Left colon (tissue), 2 donors: ENCODE measurements at regions not wholly inside any gene's neighbourhood (a gene's known extent, or its start where the extent isn't known, plus 50 kb on each side); places are given as distances from the start of the nearest gene placed in this dataset.

Experiments
- ATAC-seq: fragments of 200-7000 bp; cut with Tn5 transposase; one replicate; pipeline ENCODE4 v1.9.1; 2020; ENCODE audit warnings: mild to moderate bottlenecking, moderate library complexity
- DNase-seq, 2 donors: peaks; one replicate each; pipeline ENCODE4 v3.0.0-alpha.2; 2020
- intact Hi-C, 2 donors: fragments of 100-400 bp; cut with DNase I in 1 of 2; cut with micrococcal nuclease in 1 of 2; formaldehyde crosslinking; loops; one replicate each; pipeline versions ENCODE4 v1.11.2 to v1.14.0; 2022; cut with DNase I, micrococcal nuclease
- donor health status: DM: no; HTN: no; CAD: no.
- donor health status: DM: yes; HTN: yes; CAD: no.

DNA sequence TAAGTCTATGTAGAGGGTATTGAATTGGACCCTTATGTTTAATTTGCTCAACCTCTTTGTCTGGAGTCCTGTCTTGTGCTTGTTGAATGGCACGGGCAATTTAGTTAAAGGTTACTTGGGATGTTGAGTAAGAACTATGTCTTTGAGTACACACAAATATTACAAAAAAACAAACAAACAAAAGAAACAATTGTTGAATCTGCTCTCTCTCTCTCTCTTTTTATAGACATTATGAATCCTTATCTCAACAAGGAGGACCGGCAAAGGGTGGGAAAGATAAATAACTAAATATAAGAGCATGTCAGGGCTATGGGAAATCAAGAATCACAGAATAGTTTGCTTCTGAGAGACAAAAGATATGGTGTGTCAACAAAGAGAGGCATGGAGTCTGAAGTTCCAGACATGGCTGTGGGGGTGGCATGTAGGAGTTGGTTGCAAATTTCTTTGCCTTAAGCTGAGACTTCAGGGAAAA, 608.6 kb downstream of the UTRN start:
- intact Hi-C loops = no loop called here
- ATAC-seq = peak; percentile 49

DNA sequence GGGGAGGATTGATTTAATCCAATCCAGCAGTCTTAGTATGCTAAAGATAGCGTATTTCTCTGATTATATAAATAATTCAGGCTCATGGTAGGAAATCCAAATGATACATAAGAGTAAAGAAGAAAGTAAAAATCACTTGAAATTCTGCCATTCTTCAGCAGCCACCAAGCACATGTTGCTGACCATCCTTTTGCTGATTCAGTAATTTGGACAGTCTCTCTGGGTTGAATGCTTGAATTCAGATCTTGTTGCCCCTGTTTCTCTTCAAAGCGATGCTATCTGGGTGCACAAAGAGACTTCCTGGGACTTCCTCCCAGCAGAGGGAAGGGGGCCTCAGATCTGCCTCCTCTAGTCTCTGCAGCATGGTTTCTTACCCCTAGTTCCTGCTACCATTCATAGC, 609.1 kb downstream of the UTRN start:
- DNase-seq (no peak), ATAC-seq (no peak)
- intact Hi-C loops = no loop called here

More for the DNA sequence above, 608.6 kb downstream of the UTRN start:
- no peak for DNase-seq

DNA sequence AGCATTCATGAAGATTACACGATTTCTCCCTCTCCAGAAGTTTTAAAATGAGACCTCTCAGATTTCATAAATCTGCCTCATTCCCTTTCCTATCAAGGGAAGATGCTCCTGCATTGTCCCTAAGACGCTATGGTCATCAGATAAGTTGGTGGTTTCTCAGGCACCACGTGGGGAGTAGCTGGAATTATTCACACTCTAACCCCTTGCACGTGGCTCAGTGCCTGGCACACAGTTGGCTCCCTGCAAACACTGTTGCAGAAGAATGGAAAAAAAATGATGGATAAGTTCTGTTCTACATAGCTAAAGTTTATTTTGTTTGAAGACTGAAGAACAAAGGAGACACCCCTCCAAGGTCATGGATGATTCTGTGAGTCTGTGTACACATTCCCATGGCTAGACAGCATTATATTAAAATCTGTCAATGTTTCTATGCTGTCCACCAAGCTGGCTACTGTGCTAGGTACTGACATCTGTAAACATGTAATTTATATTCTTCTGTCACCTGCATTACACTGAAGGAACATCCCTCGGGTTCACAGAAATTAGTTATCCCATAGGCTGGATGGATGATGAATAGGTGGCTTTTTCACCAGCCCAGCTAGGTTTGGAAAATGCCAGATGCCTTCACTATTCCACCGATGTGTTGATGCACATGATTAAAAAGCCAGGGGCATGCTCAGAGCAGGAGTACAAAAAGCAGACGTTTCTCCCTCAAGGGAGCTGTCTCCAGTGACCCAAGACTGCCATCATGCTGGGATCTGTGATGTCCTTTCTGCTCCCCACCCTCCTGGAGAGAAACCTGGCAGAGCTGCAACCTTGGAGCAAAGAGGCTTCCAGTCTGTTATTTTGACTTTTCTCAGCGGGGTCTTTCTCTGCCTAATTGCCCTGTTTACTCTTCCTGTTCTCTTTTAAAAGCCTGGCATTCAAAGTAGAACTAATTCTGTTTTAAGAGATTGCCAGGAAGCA, 610.5 kb downstream of the UTRN start:
- DNase-seq (no peak), ATAC-seq (no peak)
- intact Hi-C loops = no loop called here

DNA sequence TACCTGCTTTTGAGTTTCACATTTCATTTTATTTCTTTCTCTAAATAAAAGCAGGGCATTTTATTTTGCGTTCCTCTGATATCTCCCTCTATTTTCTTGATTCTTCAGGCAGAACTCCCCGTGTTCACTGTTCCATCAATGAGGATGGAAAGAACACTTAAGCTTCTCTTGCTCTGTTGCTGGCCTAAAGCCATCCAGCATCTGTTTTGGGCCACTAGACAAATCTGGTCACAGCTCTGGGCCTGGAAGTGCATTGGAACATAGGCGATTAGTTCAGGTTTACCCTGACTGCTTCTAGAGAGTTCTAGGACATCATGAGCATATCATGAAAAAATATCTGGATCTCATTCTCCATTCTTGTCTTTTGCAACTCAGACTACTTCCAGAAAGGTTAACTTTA, 611.2 kb downstream of the UTRN start:
- DNase-seq (no peak), ATAC-seq (no peak)
- intact Hi-C loops = no loop called here

DNA sequence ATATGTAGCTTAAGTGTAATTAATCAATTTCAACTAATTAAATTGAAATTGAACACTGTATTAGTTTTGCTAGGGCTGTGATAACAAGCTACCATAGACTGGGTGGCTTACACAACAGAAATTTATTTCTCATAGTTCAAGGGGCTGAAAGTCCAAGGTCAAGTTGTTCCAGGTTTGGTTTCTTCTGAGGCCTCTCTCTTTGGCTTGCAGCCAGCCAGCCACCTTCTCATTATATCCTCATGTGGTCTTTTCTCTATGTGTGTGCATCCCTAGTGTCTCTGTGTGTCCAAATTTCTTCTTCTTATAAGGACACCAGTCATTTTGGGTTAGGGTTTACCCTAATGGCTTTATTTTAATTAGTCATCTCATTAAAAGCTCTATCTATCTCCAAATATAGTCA, 611.7 kb downstream of the UTRN start:
- ATAC-seq (no peak), DNase-seq (no peak)
- intact Hi-C loops = no loop called here

DNA sequence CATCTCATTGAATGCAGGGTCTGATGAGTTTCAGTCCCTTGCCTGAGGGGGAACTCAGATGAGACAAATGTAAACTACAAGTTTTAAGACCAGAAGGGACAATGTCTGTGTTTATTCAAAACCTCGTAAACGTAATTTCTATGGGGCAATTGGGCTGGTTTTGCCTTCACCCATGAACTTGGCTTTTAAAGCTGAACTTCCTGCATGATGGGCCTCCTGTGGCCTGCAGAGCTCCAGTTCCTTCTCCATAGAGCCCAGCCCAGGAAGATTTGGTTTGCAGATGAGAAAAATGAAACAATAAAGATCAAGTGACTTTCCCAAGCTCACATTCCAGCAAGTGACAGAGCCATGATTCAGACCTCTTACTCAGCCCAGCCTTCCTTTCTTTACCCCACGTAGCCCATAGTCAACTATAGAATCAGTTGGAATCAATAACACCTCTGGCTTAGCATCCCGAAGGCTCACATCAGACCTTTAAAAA, 612.3 kb downstream of the UTRN start:
- intact Hi-C loops = no loop called here
- ATAC-seq (peak; percentile 73), DNase-seq (no peak)

DNA sequence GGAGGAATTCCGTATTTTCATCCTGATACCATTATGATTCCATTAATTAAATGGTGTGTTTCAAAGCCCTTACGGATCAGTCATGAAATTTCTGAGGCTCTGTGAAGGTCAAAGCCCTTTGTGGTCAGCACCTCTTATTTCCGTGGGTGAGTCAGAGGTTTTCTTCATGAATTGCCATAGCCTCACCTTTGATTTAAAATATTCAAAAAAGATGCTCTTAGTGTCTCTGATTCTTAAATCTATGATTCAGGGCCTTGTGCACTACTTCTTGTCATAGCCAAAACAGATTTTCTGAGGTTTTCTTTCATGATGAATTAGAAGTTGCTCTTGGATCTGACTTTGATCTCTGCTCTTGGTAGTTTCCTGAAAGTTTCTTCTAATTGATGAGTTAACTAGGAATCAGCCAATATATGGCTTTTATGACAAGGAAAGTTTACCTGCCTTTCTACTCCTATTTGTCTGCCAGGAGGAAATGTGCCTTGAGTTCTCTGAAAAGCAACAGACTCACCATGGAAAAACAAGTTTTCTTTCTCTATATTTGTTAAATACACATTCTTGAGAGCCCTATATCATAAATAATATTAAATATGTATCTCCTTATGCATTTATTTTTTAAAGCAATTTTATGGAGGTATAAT, 613.0 kb downstream of the UTRN start:
- DNase-seq (no peak), ATAC-seq (no peak)
- intact Hi-C loops = no loop called here

DNA sequence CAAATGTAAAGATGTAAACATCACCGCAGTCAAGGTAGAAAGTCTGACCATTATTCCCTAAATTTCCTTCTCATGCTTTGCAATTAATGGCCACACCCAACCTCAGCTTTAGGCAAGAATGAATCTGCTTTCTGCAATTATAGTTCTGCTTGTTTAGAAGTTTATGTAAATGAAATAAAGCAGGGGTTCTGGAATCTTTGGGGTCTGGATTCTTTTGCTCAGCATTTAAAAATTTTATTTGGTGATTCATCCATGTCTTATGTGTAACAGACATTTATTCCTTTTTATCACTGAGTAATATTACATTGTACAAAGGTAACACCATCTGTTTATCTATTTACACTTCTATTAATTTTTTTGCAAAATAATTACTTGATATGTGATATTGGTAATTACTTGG, 613.6 kb downstream of the UTRN start:
- intact Hi-C loops = no loop called here
- DNase-seq (no peak), ATAC-seq (no peak)

DNA sequence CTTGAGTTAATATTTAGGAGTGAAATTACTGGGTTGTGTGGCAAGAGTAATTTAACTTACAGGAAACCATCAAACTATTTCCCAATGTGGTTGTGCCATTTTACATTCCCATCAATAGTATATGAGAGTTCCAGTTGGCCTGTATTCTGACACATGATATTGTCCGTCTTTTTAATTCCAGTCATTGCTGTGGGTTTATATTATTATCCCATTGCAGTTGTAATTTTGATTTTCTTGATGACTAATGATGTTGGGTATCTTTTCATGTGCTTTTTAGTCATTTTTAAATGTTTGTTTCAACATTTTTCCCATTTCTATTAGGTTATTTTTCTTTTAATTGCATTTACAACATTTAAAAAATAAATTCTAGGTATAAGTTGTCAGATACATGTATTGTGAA, 614.0 kb downstream of the UTRN start:
- intact Hi-C loops = no loop called here

DNA sequence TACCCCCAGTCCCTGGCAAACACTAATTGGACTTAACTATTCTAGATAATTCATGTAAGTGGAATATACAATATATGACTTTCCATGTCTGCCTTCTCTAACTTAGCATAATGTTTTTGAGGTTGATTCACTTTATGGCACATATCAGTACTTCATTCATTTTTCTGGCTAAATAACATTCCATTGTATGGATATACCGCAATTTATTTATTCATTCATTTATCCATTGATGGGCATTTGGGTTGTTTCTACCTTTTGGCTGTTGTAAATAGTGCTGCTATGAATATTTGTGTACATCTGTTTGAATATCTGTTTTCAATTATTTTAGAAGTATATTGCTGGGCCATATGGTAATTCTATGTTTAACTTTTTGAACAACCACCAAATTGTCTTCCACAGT, 616.3 kb downstream of the UTRN start:
- ATAC-seq = no peak

More for the DNA sequence above, 614.0 kb downstream of the UTRN start:
- ATAC-seq = no peak
- no peak for DNase-seq

DNA sequence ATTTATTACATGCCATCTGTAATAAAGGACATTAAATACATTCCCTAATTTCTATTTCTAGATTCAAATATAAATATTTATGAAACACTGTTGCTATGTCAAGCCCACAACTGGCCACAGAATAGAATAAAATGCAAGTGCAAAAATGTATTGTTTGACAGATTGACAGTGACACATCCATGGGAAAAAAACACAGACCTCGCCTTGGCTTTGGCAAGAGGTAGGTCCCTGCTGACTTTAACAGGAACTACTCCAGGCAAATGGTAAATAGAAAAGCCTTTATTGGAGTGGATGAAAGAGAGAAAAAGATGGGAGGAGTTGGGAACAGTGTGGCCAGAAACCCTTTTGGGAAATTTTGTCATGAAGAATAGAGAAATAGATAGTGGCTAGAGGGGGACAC, 622.9 kb downstream of the UTRN start:
- no peak for DNase-seq
- ATAC-seq = no peak
- intact Hi-C loops = no loop called here

More for the DNA sequence above, 616.3 kb downstream of the UTRN start:
- DNase-seq = no peak
- intact Hi-C loops = no loop called here

DNA sequence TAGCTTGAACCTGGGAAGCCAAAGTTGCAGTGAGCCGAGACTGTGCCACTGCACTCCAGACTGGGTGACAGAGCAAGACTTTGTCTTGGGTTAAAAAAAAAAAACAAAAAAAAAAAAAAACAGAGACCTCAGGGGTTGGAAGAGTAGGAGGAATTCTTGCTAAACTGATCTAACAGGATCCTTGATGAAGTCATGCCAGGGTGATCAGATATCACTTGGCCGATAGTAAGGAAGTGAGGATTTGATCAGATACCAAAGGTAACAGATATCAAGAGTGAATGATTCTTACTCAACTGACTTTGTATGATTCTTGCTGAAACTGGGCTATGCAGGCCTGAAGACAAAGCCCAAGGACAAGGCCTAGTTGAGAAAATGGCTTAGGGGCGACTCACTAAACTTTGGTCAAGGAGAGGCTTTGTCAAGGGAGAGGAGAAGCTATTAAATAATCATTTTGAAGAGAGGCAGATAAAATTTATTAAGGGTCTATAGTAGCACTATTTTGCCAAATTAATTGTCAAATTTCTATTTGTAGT, 624.7 kb downstream of the UTRN start:
- intact Hi-C loops = no loop called here
- ATAC-seq = no peak
- no peak for DNase-seq

DNA sequence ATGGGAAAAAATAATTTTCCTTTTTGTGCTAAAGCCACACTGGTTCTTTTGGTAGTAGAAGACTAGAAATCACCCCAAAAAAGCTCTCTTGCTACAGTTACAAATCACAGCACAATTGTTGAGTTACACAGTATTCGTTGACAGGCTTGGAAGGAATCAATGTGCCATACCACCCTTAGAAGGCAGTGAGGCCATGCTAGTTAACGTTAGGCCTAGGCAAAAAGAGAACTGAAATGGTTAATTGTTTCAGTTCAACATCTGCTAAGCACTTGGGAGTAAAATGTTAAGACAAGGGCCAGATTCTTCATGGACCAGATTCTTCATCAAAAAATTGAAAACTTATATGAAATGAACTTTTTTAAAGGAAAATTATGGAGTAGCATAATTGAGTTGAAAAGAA, 626.2 kb downstream of the UTRN start:
- intact Hi-C loops = no loop called here
- ATAC-seq (no peak), DNase-seq (no peak)

DNA sequence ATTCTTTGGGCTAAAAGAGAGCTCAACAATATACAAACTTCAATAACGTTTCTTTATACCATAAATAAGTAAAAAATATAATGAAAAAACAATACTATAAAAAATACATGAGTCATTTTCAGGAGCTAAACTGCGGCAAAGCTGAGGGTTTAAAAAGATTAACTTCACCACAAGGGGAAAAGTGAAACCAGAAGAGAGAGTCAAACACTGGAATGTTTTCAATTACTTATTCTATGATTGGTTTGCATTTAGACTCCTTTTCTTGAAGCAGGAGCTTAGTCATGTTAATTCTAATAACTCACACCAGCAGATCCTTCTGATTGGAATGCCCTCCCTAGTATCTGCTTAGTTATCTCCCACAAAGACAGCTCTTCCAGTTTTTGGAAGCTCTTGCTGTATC, 627.3 kb downstream of the UTRN start:
- no peak for ATAC-seq

DNA sequence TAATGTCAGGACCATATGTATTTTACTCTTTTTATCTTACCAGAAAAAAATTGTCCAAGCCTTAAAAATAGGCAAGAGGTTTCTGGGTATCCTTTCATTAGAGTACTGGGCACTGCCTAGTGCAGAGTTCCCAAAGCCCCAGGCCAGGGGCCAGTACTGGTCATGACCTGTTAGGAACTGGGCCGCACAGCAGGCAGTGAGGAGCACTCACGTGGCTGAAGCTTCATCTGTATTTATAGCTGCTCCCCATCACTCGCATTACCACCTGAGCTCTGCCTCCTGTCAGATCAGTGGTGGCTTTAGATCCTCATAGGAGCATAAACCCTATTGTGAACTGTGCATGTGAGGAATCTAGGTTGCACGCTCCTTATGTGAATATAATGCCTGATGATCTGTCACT, 632.9 kb downstream of the UTRN start:
- ATAC-seq = no peak
- intact Hi-C loops = no loop called here
- DNase-seq = no peak

More for the DNA sequence above, 627.3 kb downstream of the UTRN start:
- intact Hi-C loops = no loop called here
- no peak for DNase-seq

DNA sequence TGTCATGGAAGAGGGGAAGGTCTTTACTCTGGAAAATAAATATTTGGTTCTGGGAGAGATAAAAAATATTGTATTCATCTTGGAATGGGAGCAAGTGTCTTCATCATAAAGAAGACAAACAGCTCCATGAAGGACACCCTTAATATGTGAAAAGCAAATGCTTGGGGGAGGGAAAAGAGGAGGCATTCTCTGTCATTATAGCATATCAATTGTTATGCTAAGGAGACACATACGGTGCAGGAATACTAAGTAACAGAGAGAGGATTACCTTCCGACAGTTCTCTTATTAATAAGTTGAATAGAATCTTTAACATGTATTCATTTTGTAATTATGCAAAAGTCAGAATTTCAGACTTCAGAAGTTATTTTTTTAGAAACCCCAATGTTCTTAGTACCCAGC, 634.4 kb downstream of the UTRN start:
- DNase-seq (no peak), ATAC-seq (no peak)
- intact Hi-C loops = no loop called here

DNA sequence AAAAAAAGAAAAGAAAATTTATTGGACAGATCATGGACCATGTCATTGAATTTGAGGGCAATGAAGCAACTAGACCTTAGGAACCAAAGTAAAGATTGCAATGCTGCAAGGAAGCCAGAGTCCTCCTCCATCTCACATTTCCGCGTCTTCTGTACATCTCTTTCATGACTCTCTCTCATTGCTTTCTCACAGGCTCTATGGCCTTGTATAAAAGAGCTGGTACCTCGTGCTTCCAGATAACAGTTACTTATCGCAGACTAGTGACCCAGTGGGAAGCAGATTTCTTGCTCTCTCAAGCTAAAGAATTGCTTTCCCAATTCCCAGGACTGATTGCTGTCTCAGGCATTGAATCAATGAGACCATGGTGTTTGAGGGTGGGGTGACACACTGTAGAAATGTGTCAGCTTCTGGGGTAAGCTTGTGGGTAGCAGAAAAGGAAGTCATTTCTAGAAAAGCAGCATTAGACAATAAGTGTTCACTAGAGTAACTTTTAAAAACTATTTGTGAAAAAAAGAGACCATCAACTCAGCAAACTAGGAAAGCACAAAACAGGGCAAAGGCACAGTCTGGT, 635.3 kb downstream of the UTRN start:
- ATAC-seq (no peak), DNase-seq (no peak)
- intact Hi-C loops = no loop called here

DNA sequence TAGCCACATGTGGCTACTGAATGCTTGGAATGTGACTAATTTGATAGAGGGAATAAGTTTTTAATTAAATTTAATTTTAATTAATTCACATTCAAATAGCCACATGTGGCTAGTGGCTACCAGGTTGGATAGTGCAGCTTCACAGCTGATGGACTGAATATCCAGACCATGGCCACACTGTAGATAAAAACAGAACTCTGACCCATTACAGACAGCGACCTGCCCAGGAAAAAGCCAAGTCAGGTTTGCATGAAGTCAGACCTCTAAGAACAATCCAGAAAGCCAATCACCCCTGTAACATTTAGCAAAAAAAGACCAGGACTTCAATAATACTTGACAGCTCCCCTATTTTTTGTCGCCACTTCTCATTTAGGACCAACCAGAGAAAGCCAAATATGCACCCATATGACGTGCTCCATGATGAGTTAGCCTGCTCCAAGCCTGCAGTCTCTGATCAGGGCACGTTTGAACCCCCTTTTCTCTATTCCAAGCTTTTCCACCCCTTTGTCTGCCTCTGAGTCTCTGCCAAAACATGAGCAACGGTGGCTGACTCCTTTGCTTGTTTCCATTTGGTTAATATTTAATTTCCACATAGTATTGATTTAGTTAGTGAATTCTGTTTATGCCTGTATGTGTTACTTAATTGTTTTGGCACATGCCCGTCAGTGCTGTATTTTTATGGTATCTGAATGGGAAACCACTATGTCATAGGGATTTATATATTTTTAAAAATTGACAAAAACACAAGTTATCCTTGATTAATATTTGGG, 636.3 kb downstream of the UTRN start:
- ATAC-seq (peak; percentile 61), DNase-seq (no peak)
- intact Hi-C loops = no loop called here
